H1 (cell line): ENCODE measurements at regions not wholly inside any gene's neighbourhood (a gene's known extent, or its start where the extent isn't known, plus 50 kb on each side); places are given as distances from the start of the nearest gene placed in this dataset.

ENCODE experiments used
- CTCF ChIA-PET: fragments of 300-600 bp; sonication (Branson Sonifier 250); formaldehyde crosslinking; loops from one replicate; lab custom pipeline; 2021; ENCODE audit not compliant: partially characterized antibody; lab: Charles Lee
- POLR2A ChIA-PET: fragments of 300-600 bp; sonication (Branson Sonifier 250); formaldehyde crosslinking; loops from one replicate; lab custom pipeline; 2021; ENCODE audit warnings: inconsistent platforms; ENCODE audit not compliant: partially characterized antibody; lab: Charles Lee
- DNase-seq, 2 experiments: peaks; one replicate each; pipeline versions ENCODE4 v3.0.0 to v3.0.0-alpha.2; 2010 to 2022; ENCODE audit warnings: low spot score in 2 of 2, low read depth in 1 of 2, mixed read lengths in 1 of 2
- FAIRE-seq: peaks from 2 replicates; lab custom pipeline; 2011; peaks lifted over from hg19 to GRCh38; lab: Jason Lieb, UNC
- H2AFZ ChIP-seq: 2 replicates; pipeline ENCODE4 v1.8.1; 2012; ENCODE audit warnings: low read length, inconsistent platforms
- H2AK5ac ChIP-seq: 2 replicates; pipeline ENCODE4 v1.6.1; 2013; ENCODE audit warnings: low read depth, low read length
- H2BK120ac ChIP-seq: replicated peaks from 2 replicates; pipeline ENCODE3; 2013; ENCODE audit warnings: low read depth, low read length, inconsistent platforms
- H2BK12ac ChIP-seq: 2 replicates; pipeline ENCODE4 v1.6.1; 2013; ENCODE audit warnings: low read depth, low read length
- H2BK15ac ChIP-seq: 2 replicates; pipeline ENCODE4 v1.6.1; 2013; ENCODE audit warnings: low read length
- H2BK20ac ChIP-seq: 2 replicates; pipeline ENCODE4 v1.6.1; 2013; ENCODE audit warnings: low read length
- H2BK5ac ChIP-seq: 2 replicates; pipeline ENCODE4 v1.6.1; 2013; ENCODE audit warnings: low read depth, low read length
- H3K14ac ChIP-seq: 2 replicates; pipeline ENCODE4 v1.6.1; 2013; ENCODE audit warnings: inconsistent platforms; ENCODE audit not compliant: insufficient read length
- H3K18ac ChIP-seq: 2 replicates; pipeline ENCODE4 v1.6.1; 2013; ENCODE audit warnings: low read length; ENCODE audit errors: extremely low read depth
- H3K23ac ChIP-seq: 2 replicates; pipeline ENCODE4 v1.6.1; 2013; ENCODE audit warnings: inconsistent platforms; ENCODE audit not compliant: insufficient read length
- H3K23me2 ChIP-seq: 2 replicates; pipeline ENCODE4 v1.6.1; 2013; ENCODE audit warnings: low read depth, low read length
- H3K27ac ChIP-seq: 2 replicates; pipeline ENCODE4 v1.6.1; 2011; ENCODE audit warnings: low read depth, low read length, inconsistent platforms
- H3K27me3 ChIP-seq, 4 experiments: replicated peaks in 1 of 4; 1 replicate in 1 of 4; 2 replicates in 3 of 4; pipeline versions ENCODE4 v1.6.1 to v1.8.1; 2011 to 2013; ENCODE audit warnings: low read length in 3 of 4, mild to moderate bottlenecking in 3 of 4, inconsistent platforms in 2 of 4, mixed read lengths in 2 of 4, moderate library complexity in 1 of 4; ENCODE audit not compliant: control insufficient read depth in 3 of 4, insufficient read depth in 3 of 4; ENCODE audit errors: extremely low read depth in 1 of 4
- H3K36me3 ChIP-seq, 4 experiments: 2 replicates each; pipeline versions ENCODE4 v1.6.1 to v1.8.1; 2011 to 2013; ENCODE audit warnings: mild to moderate bottlenecking in 4 of 4, low read length in 3 of 4, moderate library complexity in 2 of 4, control low read depth in 1 of 4, inconsistent platforms in 1 of 4; ENCODE audit not compliant: insufficient read depth in 4 of 4, control insufficient read depth in 2 of 4
- H3K4ac ChIP-seq: replicated peaks from 2 replicates; pipeline ENCODE3; 2013; ENCODE audit warnings: low read length, low read depth, mixed read lengths, inconsistent platforms; ENCODE audit not compliant: insufficient read length
- H3K4me1 ChIP-seq, 4 experiments: replicated peaks in 1 of 4; 1 replicate in 1 of 4; 2 replicates in 3 of 4; pipeline versions ENCODE4 v1.6.1 to v1.8.1; 2011 to 2013; ENCODE audit warnings: low read length in 3 of 4, inconsistent platforms in 2 of 4, mixed read lengths in 1 of 4; ENCODE audit not compliant: insufficient read depth in 4 of 4, control insufficient read depth in 3 of 4
- H3K4me2 ChIP-seq, 2 experiments: 2 replicates each; pipeline versions ENCODE4 v1.6.1 to v1.8.1; 2011 to 2013; ENCODE audit warnings: low read depth in 2 of 2, low read length in 2 of 2, control low read depth in 1 of 2, inconsistent platforms in 1 of 2, mild to moderate bottlenecking in 1 of 2; ENCODE audit not compliant: insufficient read depth in 1 of 2
- H3K4me3 ChIP-seq, 4 experiments: fragments of 200-600, 300-600 bp in 1 of 4; sonication (generic), shearing (Covaris generic), sonication (Bioruptor Twin) in 1 of 4; 2 replicates each; pipeline versions ENCODE4 v1.5.1 to v1.8.1; 2011 to 2016; ENCODE audit warnings: low read length in 4 of 4, low read depth in 3 of 4, control low read depth in 2 of 4, inconsistent platforms in 2 of 4, mild to moderate bottlenecking in 2 of 4, mixed read lengths in 1 of 4, moderate library complexity in 1 of 4; ENCODE audit not compliant: insufficient read depth in 2 of 4; ENCODE audit errors: extremely low read depth in 1 of 4
- H3K56ac ChIP-seq: replicated peaks from 2 replicates; pipeline ENCODE3; 2013; ENCODE audit warnings: low read depth, mild to moderate bottlenecking, mixed read lengths, low read length, inconsistent platforms; ENCODE audit not compliant: insufficient read length
- H3K79me1 ChIP-seq: 2 replicates; pipeline ENCODE4 v1.6.1; 2013; ENCODE audit warnings: low read depth, low read length, control low read depth
- H3K79me2 ChIP-seq, 2 experiments: 2 replicates each; pipeline versions ENCODE4 v1.6.1 to v1.8.1; 2012 to 2013; ENCODE audit warnings: low read length in 2 of 2, mild to moderate bottlenecking in 2 of 2, inconsistent platforms in 1 of 2; ENCODE audit not compliant: insufficient read depth in 2 of 2, control insufficient read depth in 1 of 2
- H3K9ac ChIP-seq, 4 experiments: replicated peaks in 1 of 4; 1 replicate in 1 of 4; 2 replicates in 3 of 4; pipeline versions ENCODE4 v1.6.1 to v1.8.1; 2011 to 2013; ENCODE audit warnings: low read depth in 3 of 4, low read length in 3 of 4, control low read depth in 2 of 4, mild to moderate bottlenecking in 2 of 4, moderate library complexity in 2 of 4, inconsistent platforms in 1 of 4; ENCODE audit errors: extremely low read depth in 1 of 4
- H3K9me3 ChIP-seq, 2 experiments: 2 replicates each; pipeline versions ENCODE4 v1.6.1 to v1.8.1; 2012 to 2013; ENCODE audit warnings: mild to moderate bottlenecking in 2 of 2, moderate library complexity in 2 of 2, control low read depth in 1 of 2, inconsistent platforms in 1 of 2, low read depth in 1 of 2, low read length in 1 of 2, mixed read lengths in 1 of 2; ENCODE audit not compliant: insufficient read depth in 2 of 2
- H4K20me1 ChIP-seq, 2 experiments: replicated peaks in 1 of 2; 2 replicates each; pipeline versions ENCODE3 to v1.8.1; 2011 to 2013; ENCODE audit warnings: inconsistent platforms in 2 of 2, low read length in 2 of 2, mild to moderate bottlenecking in 1 of 2; ENCODE audit not compliant: insufficient read depth in 2 of 2, control insufficient read depth in 1 of 2
- H4K5ac ChIP-seq: 2 replicates; pipeline ENCODE4 v1.6.1; 2013; ENCODE audit warnings: low read length, low read depth, mixed read lengths, inconsistent platforms; ENCODE audit not compliant: insufficient read length
- H4K8ac ChIP-seq: 2 replicates; pipeline ENCODE4 v1.8.0; 2013; ENCODE audit warnings: mild to moderate bottlenecking, moderate library complexity, low read length, inconsistent platforms; ENCODE audit not compliant: insufficient read depth; ENCODE audit errors: extremely low read depth
- H4K91ac ChIP-seq: replicated peaks from 2 replicates; pipeline ENCODE3; 2013; ENCODE audit warnings: low read length, mixed read lengths, inconsistent platforms; ENCODE audit not compliant: insufficient read length
- CEBPB ChIP-seq: IDR thresholded peaks from 2 replicates; pipeline ENCODE4 v1.6.1; 2012; ENCODE audit warnings: low read depth, low read length
- EGR1 ChIP-seq: IDR thresholded peaks from 2 replicates; pipeline ENCODE4 v1.6.1; 2011; ENCODE audit warnings: low read depth, low read length, borderline replicate concordance
- EP300 ChIP-seq, 2 experiments: IDR thresholded peaks; 1 replicate in 1 of 2; 2 replicates in 1 of 2; pipeline ENCODE4 v1.6.1; 2011 to 2012; ENCODE audit warnings: low read depth in 2 of 2, low read length in 2 of 2, mild to moderate bottlenecking in 2 of 2, borderline replicate concordance in 1 of 2, inconsistent platforms in 1 of 2, moderate library complexity in 1 of 2
- GTF2F1 ChIP-seq: IDR thresholded peaks from 2 replicates; pipeline ENCODE4 v1.6.1; 2012; ENCODE audit warnings: low read depth, low read length, improper control_type of control experiment, borderline replicate concordance
- JUND ChIP-seq: IDR thresholded peaks from 2 replicates; pipeline ENCODE4 v1.6.1; 2011; ENCODE audit warnings: mild to moderate bottlenecking, improper control_type of control experiment, low read length
- KDM1A ChIP-seq: fragments of 200-600, 300-600 bp; sonication (generic); IDR thresholded peaks from 2 replicates; pipeline ENCODE4 v1.7.1; 2016; ENCODE audit warnings: mild to moderate bottlenecking, low read length, borderline replicate concordance
- MAFK ChIP-seq: IDR thresholded peaks from 2 replicates; pipeline ENCODE4 v1.6.1; 2012; ENCODE audit warnings: low read depth, mild to moderate bottlenecking, improper control_type of control experiment, low read length
- NRF1 ChIP-seq: IDR thresholded peaks from 2 replicates; pipeline ENCODE4 v1.6.1; 2011; ENCODE audit warnings: mild to moderate bottlenecking, low read depth, low read length, improper control_type of control experiment
- RNF2 ChIP-seq: fragments of 200-900, 300-1000 bp; sonication (generic); IDR thresholded peaks from 2 replicates; pipeline ENCODE4 v1.7.1; 2016; ENCODE audit warnings: borderline replicate concordance, low read depth, mild to moderate bottlenecking, antibody characterized with exemption, low read length; ENCODE audit not compliant: poor library complexity, severe bottlenecking; ENCODE audit errors: missing control alignments
- SIN3A ChIP-seq, 2 experiments: IDR thresholded peaks in 1 of 2; conservative IDR thresholded peaks in 1 of 2; 2 replicates each; pipeline ENCODE4 v1.6.1; 2011 to 2012; ENCODE audit warnings: low read length in 2 of 2, improper control_type of control experiment in 1 of 2, low read depth in 1 of 2, mild to moderate bottlenecking in 1 of 2
- SIRT6 ChIP-seq: IDR thresholded peaks from one replicate; pipeline ENCODE4 v1.7.1; 2012; ENCODE audit warnings: low read length, inconsistent platforms
- SP2 ChIP-seq: IDR thresholded peaks from 2 replicates; pipeline ENCODE4 v1.6.1; 2012; ENCODE audit warnings: mild to moderate bottlenecking, low read length, inconsistent platforms
- TCF12 ChIP-seq: IDR thresholded peaks from 2 replicates; pipeline ENCODE4 v1.6.1; 2011; ENCODE audit warnings: low read depth, mild to moderate bottlenecking, low read length
- WGBS, 2 experiments: shearing (Covaris generic) in 1 of 2; methylation state at CpG; one replicate each; pipeline versions ENCODE4 v1.1.6 to v1.1.7; 2013 to 2015; ENCODE audit warnings: low lambda C conversion rate in 2 of 2, mixed read lengths in 2 of 2, inconsistent platforms in 1 of 2, low coverage in 1 of 2, missing lambda C conversion rate in 1 of 2; ENCODE audit not compliant: insufficient replicate concordance in 2 of 2, insufficient coverage in 1 of 2, insufficient read length in 1 of 2; ENCODE audit errors: extremely low coverage in 1 of 2, missing lambda C conversion rate in 1 of 2; 5-methylcytosine and 5-hydroxymethylcytosine counted together

GRCh38 chr2:176508374-176508773 is 239.1 kb downstream of the MTX2 start:
- no peak overlapping the region for H3K4me3 ChIP-seq
- H3K79me1 ChIP-seq: no peaks in the 10 kb centered on the region
- no peak overlapping the region for H2AK5ac ChIP-seq
- no peak overlapping the region for H2BK120ac ChIP-seq
- no peak overlapping the region for H4K5ac ChIP-seq
- H2AFZ ChIP-seq: no peak overlapping the region
- peaks cover 0 to 1% (median 0%) of the 10 kb centered on the region in 4 experiments; a peak in 2 of 7 replicates for H3K27me3 ChIP-seq
- H3K4me1 ChIP-seq: no peaks in the 10 kb centered on the region
- no peaks in the 10 kb centered on the region for H3K36me3 ChIP-seq
- no peaks in the 10 kb centered on the region for H3K23me2 ChIP-seq
- no peak overlapping the region for H3K14ac ChIP-seq
- no peak overlapping the region for H2BK12ac ChIP-seq
- DNase-seq (no peak), FAIRE-seq (no peak)
- no peak overlapping the region for H3K56ac ChIP-seq
- H3K27ac ChIP-seq: no peak overlapping the region
- no peak overlapping the region for H3K9ac ChIP-seq
- WGBS, 2 experiments: 88% methylated on average over 1 of the region's 1 CpG; no CpG with 5 or more reads in 1 of the 2 experiments
- ChIA-PET CTCF (no interaction called here), POLR2A (no interaction called here)
- H3K18ac ChIP-seq: no peak overlapping the region
- H4K20me1 ChIP-seq: no peaks in the 10 kb centered on the region
- H4K8ac ChIP-seq: no peak overlapping the region
- H3K9me3 ChIP-seq: no peaks in the 10 kb centered on the region
- no peak overlapping the region for H3K4me2 ChIP-seq
- no peaks in the 10 kb centered on the region for H3K79me2 ChIP-seq
- H2BK20ac ChIP-seq: no peak overlapping the region
- no peak overlapping the region for H3K4ac ChIP-seq
- H2BK5ac ChIP-seq: no peak overlapping the region
- no peak for TF ChIP-seq MAFK
- no peak for TF ChIP-seq TCF12
- TF ChIP-seq JUND: no peak
- TF ChIP-seq NRF1: no peak
- TF ChIP-seq CEBPB: no peak
- TF ChIP-seq KDM1A: no peak
- TF ChIP-seq EGR1: no peak
- no peak for TF ChIP-seq GTF2F1
- TF ChIP-seq RNF2: no peak
- no peak for TF ChIP-seq SIRT6
- no peak for TF ChIP-seq SIN3A (conservative IDR thresholded peaks at IDR 0.05 in 1 of 2, IDR thresholded peaks at IDR 0.05 in 1 of 2; ENCODE audit: low read depth in 1 of 2, low read length in 2 of 2)
- TF ChIP-seq SP2: no peak
- no peak for TF ChIP-seq EP300 (IDR thresholded peaks at IDR 0.05; ENCODE audit: borderline replicate concordance in 1 of 2, low read depth in 2 of 2, low read length in 2 of 2)
- no peak overlapping the region for H3K23ac ChIP-seq
- H4K91ac ChIP-seq: no peak overlapping the region
- H2BK15ac ChIP-seq: no peak overlapping the region
